ENCODE measurements at regions not wholly inside any gene's neighbourhood (a gene's known extent, or its start where the extent isn't known, plus 50 kb on each side); places are given as distances from the start of the nearest gene placed in this dataset.

GRCh38 chr2:15701991-15702390 lies 110.3 kb downstream of the DDX1 start:
- no peak for DNase-seq (ENCODE audit: low spot score)
- TF ChIP-seq CTCF (IDR thresholded peaks at IDR 0.05) = no peak
- no peak for ATAC-seq (ENCODE audit: low FRiP score)

- no peak for TF ChIP-seq CTCF (IDR thresholded peaks at IDR 0.05)
- no peak for DNase-seq (ENCODE audit: low spot score)
- ATAC-seq (ENCODE audit: low FRiP score) = no peak
Measured at GRCh38 chr2:15702452-15702851, 110.8 kb downstream of the DDX1 start.

- ATAC-seq (ENCODE audit: low FRiP score) (no peak), DNase-seq (ENCODE audit: low spot score) (no peak)
- TF ChIP-seq CTCF (IDR thresholded peaks at IDR 0.05) = no peak
Measured at GRCh38 chr2:15703365-15703869, 111.7 kb downstream of the DDX1 start.

GRCh38 chr2:15704086-15704787 lies 112.6 kb downstream of the DDX1 start:
- peak; percentile 7 for ATAC-seq (ENCODE audit: low FRiP score)
- no peak for TF ChIP-seq CTCF (IDR thresholded peaks at IDR 0.05)

GRCh38 chr2:15704788-15705115 lies 113.1 kb downstream of the DDX1 start:
- DNase-seq (ENCODE audit: low spot score) = no peak
- TF ChIP-seq CTCF (IDR thresholded peaks at IDR 0.05) = no peak
- ATAC-seq (ENCODE audit: low FRiP score) = peak; percentile 9

More at GRCh38 chr2:15704086-15704787, 112.6 kb downstream of the DDX1 start:
- no peak for DNase-seq (ENCODE audit: low spot score)

- ATAC-seq (ENCODE audit: low FRiP score) = no peak
- DNase-seq (ENCODE audit: low spot score) = no peak
- TF ChIP-seq CTCF (IDR thresholded peaks at IDR 0.05) = no peak
Measured at GRCh38 chr2:15705310-15705709, 113.6 kb downstream of the DDX1 start.

- DNase-seq (ENCODE audit: low spot score) (no peak), ATAC-seq (ENCODE audit: low FRiP score) (no peak)
- no peak for TF ChIP-seq CTCF (IDR thresholded peaks at IDR 0.05)
Measured at GRCh38 chr2:15705839-15706386, 114.2 kb downstream of the DDX1 start.
